ENCODE measurements at regions not wholly inside any gene's neighbourhood (a gene's known extent, or its start where the extent isn't known, plus 50 kb on each side); places are given as distances from the start of the nearest gene placed in this dataset.

GRCh38 chr16:63527404-63527803 lies 1491.2 kb upstream of the CDH8 start:
- no peak for DNase-seq (ENCODE audit: extremely low spot score, unreplicated experiment)
- Mint-ChIP-seq H3K4me1 (ENCODE audit: unreplicated experiment) (no peaks in the 10 kb centered on the region), H3K27me3 (ENCODE audit: unreplicated experiment) (no peaks in the 10 kb centered on the region), H3K4me3 (ENCODE audit: unreplicated experiment) (no peak overlapping the region), H3K36me3 (ENCODE audit: unreplicated experiment) (no peaks in the 10 kb centered on the region), H3K27ac (ENCODE audit: unreplicated experiment) (no peak overlapping the region), H3K9me3 (ENCODE audit: unreplicated experiment) (no peaks in the 10 kb centered on the region)
- TF ChIP-seq CTCF (IDR thresholded peaks at IDR 0.05) = no peak

GRCh38 chr16:63516394-63516793 lies 1480.2 kb upstream of the CDH8 start:
- Mint-ChIP-seq H3K4me1 (ENCODE audit: unreplicated experiment) (no peaks in the 10 kb centered on the region), H3K9me3 (ENCODE audit: unreplicated experiment) (no peaks in the 10 kb centered on the region), H3K27ac (ENCODE audit: unreplicated experiment) (no peak overlapping the region), H3K4me3 (ENCODE audit: unreplicated experiment) (no peak overlapping the region), H3K36me3 (ENCODE audit: unreplicated experiment) (no peaks in the 10 kb centered on the region), H3K27me3 (ENCODE audit: unreplicated experiment) (peaks cover 10% of the 10 kb centered on the region)
- no peak for DNase-seq (ENCODE audit: extremely low spot score, unreplicated experiment)
- TF ChIP-seq CTCF (IDR thresholded peaks at IDR 0.05) = no peak

- TF ChIP-seq CTCF (IDR thresholded peaks at IDR 0.05) = no peak
- H3K9me3 Mint-ChIP-seq (ENCODE audit: unreplicated experiment) = no peaks in the 10 kb centered on the region
- no peak overlapping the region for H3K27ac Mint-ChIP-seq (ENCODE audit: unreplicated experiment)
- H3K4me1 Mint-ChIP-seq (ENCODE audit: unreplicated experiment) = no peaks in the 10 kb centered on the region
- H3K27me3 Mint-ChIP-seq (ENCODE audit: unreplicated experiment) = peaks cover 3% of the 10 kb centered on the region
- H3K36me3 Mint-ChIP-seq (ENCODE audit: unreplicated experiment) = no peaks in the 10 kb centered on the region
- H3K4me3 Mint-ChIP-seq (ENCODE audit: unreplicated experiment) = no peak overlapping the region
- DNase-seq (ENCODE audit: extremely low spot score, unreplicated experiment) = no peak
These were observed 1476.7 kb upstream of the CDH8 start for GRCh38 chr16:63512910-63513309.

- no peak for TF ChIP-seq CTCF (IDR thresholded peaks at IDR 0.05)
- H3K4me1 Mint-ChIP-seq (ENCODE audit: unreplicated experiment) = no peaks in the 10 kb centered on the region
- H3K27ac Mint-ChIP-seq (ENCODE audit: unreplicated experiment) = no peak overlapping the region
- no peak for DNase-seq (ENCODE audit: extremely low spot score, unreplicated experiment)
- no peaks in the 10 kb centered on the region for H3K36me3 Mint-ChIP-seq (ENCODE audit: unreplicated experiment)
- no peaks in the 10 kb centered on the region for H3K9me3 Mint-ChIP-seq (ENCODE audit: unreplicated experiment)
- H3K4me3 Mint-ChIP-seq (ENCODE audit: unreplicated experiment) = no peak overlapping the region
- H3K27me3 Mint-ChIP-seq (ENCODE audit: unreplicated experiment) = peaks cover 2% of the 10 kb centered on the region
These were observed 1461.2 kb upstream of the CDH8 start for GRCh38 chr16:63497408-63497807.

GRCh38 chr16:63496282-63496681 lies 1460.0 kb upstream of the CDH8 start:
- Mint-ChIP-seq H3K36me3 (ENCODE audit: unreplicated experiment) (no peaks in the 10 kb centered on the region), H3K4me1 (ENCODE audit: unreplicated experiment) (no peaks in the 10 kb centered on the region), H3K27me3 (ENCODE audit: unreplicated experiment) (peaks cover 2% of the 10 kb centered on the region), H3K4me3 (ENCODE audit: unreplicated experiment) (no peak overlapping the region), H3K27ac (ENCODE audit: unreplicated experiment) (no peak overlapping the region), H3K9me3 (ENCODE audit: unreplicated experiment) (no peaks in the 10 kb centered on the region)
- TF ChIP-seq CTCF (IDR thresholded peaks at IDR 0.05) = no peak
- no peak for DNase-seq (ENCODE audit: extremely low spot score, unreplicated experiment)
